Erythroblast (primary cell): ENCODE measurements at regions not wholly inside any gene's neighbourhood (a gene's known extent, or its start where the extent isn't known, plus 50 kb on each side); places are given as distances from the start of the nearest gene placed in this dataset.

ENCODE experiments used
- DNase-seq, 2 experiments: peaks; one replicate each; lab custom pipeline; 2025; lab: John Stamatoyannopoulos, UW
- GATA1 ChIP-seq: IDR thresholded peaks from 2 replicates; pipeline ENCODE4 v1.6.1; 2011; ENCODE audit warnings: low read depth, mild to moderate bottlenecking, control low read depth, low read length, moderate library complexity
- POLR2A ChIP-seq: IDR thresholded peaks from 2 replicates; pipeline ENCODE4 v1.6.1; 2011; ENCODE audit warnings: mild to moderate bottlenecking, low read length

DNA sequence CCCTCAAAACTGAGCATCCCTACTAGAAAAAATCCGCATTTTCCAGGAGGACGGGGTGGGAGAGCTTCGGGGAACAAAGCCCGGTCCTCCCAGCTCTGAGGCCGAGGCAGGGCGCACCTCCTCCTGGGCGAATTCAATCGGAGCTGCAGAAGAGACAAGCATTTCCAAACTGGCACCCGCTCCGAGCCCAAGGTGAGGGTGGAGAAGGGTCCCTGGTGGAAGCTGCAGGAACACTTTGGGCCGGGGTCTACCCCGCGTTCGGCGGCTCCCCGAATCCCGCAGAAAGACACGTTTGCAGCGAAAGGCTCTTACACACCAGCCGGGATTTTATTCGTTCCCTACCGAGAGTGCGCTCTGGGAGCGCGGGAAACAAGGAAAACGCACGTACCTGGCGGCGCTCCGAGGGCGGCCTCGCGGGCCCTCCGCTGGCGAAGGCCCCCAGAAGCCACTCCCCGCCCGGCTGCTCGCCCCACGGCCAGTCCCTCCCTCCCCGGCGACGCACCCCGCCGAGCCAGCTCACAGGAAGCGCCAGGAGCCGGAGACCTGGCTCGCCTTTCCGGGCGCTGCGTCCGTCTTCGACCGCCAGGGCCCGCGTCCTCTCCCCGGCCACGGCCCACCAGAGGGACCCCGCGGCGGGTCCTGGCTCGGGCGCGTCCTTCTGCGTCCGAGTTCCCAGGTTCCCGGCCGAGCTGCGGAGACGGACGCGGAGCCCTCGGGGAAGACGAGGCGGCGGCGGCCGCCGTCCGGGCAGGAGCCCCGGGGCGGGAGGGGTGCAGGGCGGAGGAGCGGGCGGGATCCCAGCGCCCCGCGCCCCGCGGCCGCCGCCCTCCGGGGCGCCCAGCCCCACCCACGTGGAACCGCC is 49.8 kb upstream of the BAHCC1 start:
- TF ChIP-seq GATA1 (no peak), POLR2A (no peak)
- peak; percentile 58 to 64 for DNase-seq
